DMS53 treated with DMSO at 0.1 percent for 48 hours (cell line): ENCODE measurements at regions not wholly inside any gene's neighbourhood (a gene's known extent, or its start where the extent isn't known, plus 50 kb on each side); places are given as distances from the start of the nearest gene placed in this dataset.

ENCODE experiments used
- DNase-seq: peaks from one replicate; lab custom pipeline; 2025; ENCODE audit not compliant: unreplicated experiment; lab: John Stamatoyannopoulos, UW

- DNase-seq, result peak; percentile 82
Observed at GRCh38 chr10:59079386-59080226, 96.8 kb upstream of the PHYHIPL start.

GRCh38 chr10:59082249-59082648, 94.2 kb upstream of the PHYHIPL start:
- DNase-seq, result no peak

GRCh38 chr10:59085054-59085453, 91.4 kb upstream of the PHYHIPL start:
- no peak for DNase-seq

GRCh38 chr10:59085711-59086502, 90.5 kb upstream of the PHYHIPL start:
- DNase-seq, result no peak

- no peak for DNase-seq
Observed at GRCh38 chr10:59087486-59087885, 89.0 kb upstream of the PHYHIPL start.

GRCh38 chr10:59088912-59089573, 87.4 kb upstream of the PHYHIPL start:
- no peak for DNase-seq

GRCh38 chr10:59090817-59091622, 85.4 kb upstream of the PHYHIPL start:
- DNase-seq, result no peak

- no peak for DNase-seq
Observed at GRCh38 chr10:59093461-59093860, 83.0 kb upstream of the PHYHIPL start.

GRCh38 chr10:59096631-59097030, 79.8 kb upstream of the PHYHIPL start:
- no peak for DNase-seq

- no peak for DNase-seq
Observed at GRCh38 chr10:59098387-59098786, 78.1 kb upstream of the PHYHIPL start.

GRCh38 chr10:59098831-59099452, 77.5 kb upstream of the PHYHIPL start:
- DNase-seq, result no peak

- DNase-seq, result no peak
Observed at GRCh38 chr10:59099481-59099880, 77.0 kb upstream of the PHYHIPL start.

- no peak for DNase-seq
Observed at GRCh38 chr10:59102394-59102793, 74.0 kb upstream of the PHYHIPL start.

- DNase-seq, result peak; percentile 30
Observed at GRCh38 chr10:59104186-59104585, 72.3 kb upstream of the PHYHIPL start.

- DNase-seq, result no peak
Observed at GRCh38 chr10:59106441-59106840, 70.0 kb upstream of the PHYHIPL start.

- DNase-seq, result no peak
Observed at GRCh38 chr10:59107147-59107546, 69.3 kb upstream of the PHYHIPL start.

GRCh38 chr10:59108296-59108870, 68.1 kb upstream of the PHYHIPL start:
- no peak for DNase-seq

GRCh38 chr10:59108886-59109288, 67.6 kb upstream of the PHYHIPL start:
- DNase-seq, result no peak

- DNase-seq, result no peak
Observed at GRCh38 chr10:59109826-59110225, 66.6 kb upstream of the PHYHIPL start.

GRCh38 chr10:59124187-59124586, 52.3 kb upstream of the PHYHIPL start:
- DNase-seq, result no peak
